Activated CD4-positive, alpha-beta T cell treated with anti-CD3 and anti-CD28 coated beads, Interleukin-2, amount 10 ng/mL, durations not matched to agents 7 days and 5 days (primary cell): ENCODE measurements at regions not wholly inside any gene's neighbourhood (a gene's known extent, or its start where the extent isn't known, plus 50 kb on each side); places are given as distances from the start of the nearest gene placed in this dataset.
"Not testable (repeated sequence)": the region's sequence is repeated elsewhere in the genome, so short reads cannot be mapped to it uniquely, and the experiment has no call there.

Experiments used
- CTCF ChIA-PET: fragments of 350-600 bp; sonication (Branson Sonifier 250); formaldehyde crosslinking; loops from one replicate; lab custom pipeline; 2021; ENCODE audit warnings: antibody characterized with exemption; lab: Charles Lee
- POLR2A ChIA-PET: fragments of 350-600 bp; sonication (Branson Sonifier 250); formaldehyde crosslinking; loops from one replicate; lab custom pipeline; 2021; ENCODE audit warnings: antibody characterized with exemption; lab: Charles Lee
- DNase-seq: peaks from one replicate; pipeline ENCODE4 v3.0.0-alpha.2; 2020
- H3K27ac Mint-ChIP-seq: one replicate; pipeline ENCODE4 v1.8.0; 2021; ENCODE audit warnings: mild to moderate bottlenecking, moderate library complexity, mixed read lengths
- H3K27me3 Mint-ChIP-seq: one replicate; pipeline ENCODE4 v1.8.0; 2021; ENCODE audit warnings: mixed read lengths
- H3K36me3 Mint-ChIP-seq: one replicate; pipeline ENCODE4 v1.8.0; 2021; ENCODE audit warnings: low read depth, mixed read lengths
- H3K4me1 Mint-ChIP-seq: one replicate; pipeline ENCODE4 v1.8.0; 2021; ENCODE audit warnings: mixed read lengths
- H3K4me3 Mint-ChIP-seq: one replicate; pipeline ENCODE4 v1.8.0; 2021; ENCODE audit warnings: mild to moderate bottlenecking, moderate library complexity, mixed read lengths
- H3K9me3 Mint-ChIP-seq: one replicate; pipeline ENCODE4 v1.8.0; 2021; ENCODE audit warnings: mixed read lengths

DNA sequence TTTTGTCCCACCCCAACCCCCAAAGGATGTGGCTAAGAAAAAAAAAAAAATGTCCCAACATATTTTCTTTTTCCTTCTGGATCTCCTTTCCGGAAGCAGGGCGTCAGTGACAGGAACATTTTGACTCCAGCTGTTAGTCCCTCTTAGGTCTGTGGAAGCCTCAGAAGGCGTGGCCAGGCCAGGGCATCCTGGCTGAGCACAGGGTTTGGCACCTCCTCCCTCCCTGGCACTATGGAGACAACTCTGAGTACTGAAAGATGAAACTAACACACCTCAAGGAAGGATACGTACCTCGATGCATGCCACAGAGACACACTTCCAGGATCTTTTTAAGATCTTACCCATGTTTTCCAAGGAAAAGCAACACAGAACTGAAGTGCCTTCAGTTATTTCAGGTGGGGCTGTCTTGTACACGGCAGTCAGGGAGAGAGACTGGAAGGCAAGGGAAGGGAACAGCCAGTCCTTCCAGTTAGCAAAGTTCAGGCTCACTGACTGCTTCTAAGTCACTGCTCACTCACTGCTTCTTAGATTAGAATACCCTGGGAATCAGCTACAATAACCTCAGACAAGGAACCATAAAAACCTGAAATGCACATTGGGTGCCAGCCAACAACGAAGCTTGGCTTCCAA is 406.9 kb upstream of the NPAP1 start:
- POLR2A ChIA-PET, H3K27me3 Mint-ChIP-seq, H3K4me1 Mint-ChIP-seq, CTCF ChIA-PET, H3K4me3 Mint-ChIP-seq, H3K36me3 Mint-ChIP-seq, H3K27ac Mint-ChIP-seq, DNase-seq: not testable (repeated sequence)
- H3K9me3 Mint-ChIP-seq, result peaks cover 18% of the 10 kb centered on the region

DNA sequence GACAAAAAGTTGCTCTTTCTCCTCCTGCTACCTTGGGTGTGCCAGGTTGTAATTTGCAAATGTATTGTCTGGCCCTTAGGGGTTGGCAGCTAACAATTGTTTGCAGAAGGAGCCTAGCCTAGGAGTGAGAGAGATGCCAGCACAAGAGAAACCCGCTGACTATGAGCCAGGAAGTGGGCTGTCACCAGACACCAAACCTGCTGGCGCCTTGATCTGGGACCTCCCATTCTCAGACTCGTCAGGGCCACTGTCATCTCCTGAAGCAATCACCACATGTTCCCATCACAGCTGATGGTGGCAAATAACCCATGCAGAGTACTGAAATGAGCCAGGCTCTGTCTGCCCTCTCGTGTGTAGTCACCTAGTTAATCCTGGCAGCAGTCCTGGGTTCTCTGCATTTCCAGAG is 406.4 kb upstream of the NPAP1 start:
- CTCF ChIA-PET, result no interaction called here
- H3K36me3 Mint-ChIP-seq, result no peaks in the 10 kb centered on the region
- peaks cover 18% of the 10 kb centered on the region for H3K9me3 Mint-ChIP-seq
- POLR2A ChIA-PET, result no interaction called here
- H3K27ac Mint-ChIP-seq, result no peak overlapping the region
- no peaks in the 10 kb centered on the region for H3K4me1 Mint-ChIP-seq
- H3K27me3 Mint-ChIP-seq, result no peaks in the 10 kb centered on the region
- no peak for DNase-seq
- no peak overlapping the region for H3K4me3 Mint-ChIP-seq

DNA sequence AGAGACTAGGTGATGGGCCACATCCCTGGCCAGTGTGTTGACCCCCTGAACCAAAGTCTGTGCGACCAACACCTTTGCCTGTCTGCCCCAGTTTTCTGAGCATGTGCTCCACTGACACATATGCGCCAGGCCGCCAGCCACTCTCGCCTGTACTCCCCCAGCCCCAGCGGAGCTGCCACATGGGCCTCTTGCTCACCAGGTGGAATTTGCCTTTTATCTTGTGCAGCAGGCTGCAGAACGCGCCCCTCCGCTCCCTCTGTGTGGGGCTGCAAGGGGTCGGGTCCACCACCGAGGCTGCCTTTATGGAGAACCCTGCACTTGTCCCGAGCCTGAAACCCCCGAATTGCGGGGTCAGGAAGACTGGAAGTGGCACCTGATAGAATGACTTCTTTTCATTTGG is 405.7 kb upstream of the NPAP1 start:
- no peak for DNase-seq
- Mint-ChIP-seq H3K27me3 (no peaks in the 10 kb centered on the region), H3K4me3 (no peak overlapping the region), H3K27ac (no peak overlapping the region), H3K4me1 (no peaks in the 10 kb centered on the region), H3K9me3 (peaks cover 18% of the 10 kb centered on the region), H3K36me3 (no peaks in the 10 kb centered on the region)
- CTCF ChIA-PET, result no interaction called here
- POLR2A ChIA-PET, result no interaction called here

DNA sequence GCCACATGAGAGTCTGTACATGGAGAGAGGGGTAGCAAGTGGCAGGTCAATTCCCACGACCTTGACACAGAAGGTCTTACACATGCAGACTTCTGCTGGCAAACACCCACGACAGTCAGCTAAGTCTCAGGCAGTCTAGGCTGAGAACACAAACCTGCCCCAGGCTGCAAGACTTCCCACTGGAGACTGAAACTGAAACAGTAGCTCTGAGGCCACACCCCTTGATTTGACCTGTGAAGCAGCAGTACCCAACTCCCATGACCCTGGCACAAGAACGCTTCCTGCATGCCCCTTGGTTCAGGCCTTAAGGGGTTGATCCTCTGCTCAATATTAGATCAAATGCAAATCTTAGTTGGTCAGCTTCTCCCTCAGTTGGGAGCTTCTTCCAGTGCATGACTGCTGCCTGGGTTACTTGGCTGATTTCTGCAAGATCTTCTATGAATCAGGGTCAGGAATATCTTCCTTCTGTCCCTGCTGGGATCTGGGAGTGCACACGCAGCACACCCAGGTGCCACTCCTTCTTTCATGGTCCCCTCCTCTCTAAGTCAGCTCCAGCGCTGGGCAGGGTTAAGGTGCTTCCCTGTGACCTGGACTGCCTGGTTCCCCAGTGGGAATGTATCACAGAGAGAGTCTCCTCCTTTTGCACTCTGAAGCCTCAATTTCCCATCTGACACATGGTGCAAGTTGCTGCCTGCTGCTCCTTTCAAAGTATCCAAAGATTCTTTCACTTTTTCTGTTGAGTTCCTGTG is 403.9 kb upstream of the NPAP1 start:
- CTCF ChIA-PET, H3K27ac Mint-ChIP-seq, H3K27me3 Mint-ChIP-seq, H3K4me1 Mint-ChIP-seq, H3K4me3 Mint-ChIP-seq, H3K36me3 Mint-ChIP-seq, DNase-seq, POLR2A ChIA-PET: not testable (repeated sequence)
- peaks cover 18% of the 10 kb centered on the region for H3K9me3 Mint-ChIP-seq

DNA sequence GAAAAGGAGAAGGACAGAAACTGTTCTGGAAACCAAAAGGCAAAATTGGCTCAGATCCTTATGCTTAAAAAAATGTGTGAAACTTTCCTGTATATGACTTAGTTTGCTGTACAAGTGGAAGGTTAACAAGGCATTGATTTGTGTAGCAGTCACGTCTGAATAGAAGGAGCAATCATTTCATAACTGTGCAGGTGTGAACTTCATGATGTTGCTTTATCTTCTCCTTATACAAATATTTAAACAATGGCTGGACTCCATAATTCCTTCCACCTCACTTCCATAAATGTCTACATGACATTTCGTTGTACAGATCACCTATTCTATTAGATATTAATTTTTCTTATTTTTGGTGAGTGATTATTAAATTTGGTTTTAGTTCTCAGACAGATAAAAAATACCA is 382.7 kb upstream of the NPAP1 start:
- Mint-ChIP-seq H3K4me3 (no peak overlapping the region), H3K36me3 (no peaks in the 10 kb centered on the region), H3K4me1 (no peaks in the 10 kb centered on the region), H3K27me3 (no peaks in the 10 kb centered on the region), H3K27ac (no peak overlapping the region), H3K9me3 (peaks cover 3% of the 10 kb centered on the region)
- ChIA-PET CTCF (no interaction called here), POLR2A (no interaction called here)
- no peak for DNase-seq

DNA sequence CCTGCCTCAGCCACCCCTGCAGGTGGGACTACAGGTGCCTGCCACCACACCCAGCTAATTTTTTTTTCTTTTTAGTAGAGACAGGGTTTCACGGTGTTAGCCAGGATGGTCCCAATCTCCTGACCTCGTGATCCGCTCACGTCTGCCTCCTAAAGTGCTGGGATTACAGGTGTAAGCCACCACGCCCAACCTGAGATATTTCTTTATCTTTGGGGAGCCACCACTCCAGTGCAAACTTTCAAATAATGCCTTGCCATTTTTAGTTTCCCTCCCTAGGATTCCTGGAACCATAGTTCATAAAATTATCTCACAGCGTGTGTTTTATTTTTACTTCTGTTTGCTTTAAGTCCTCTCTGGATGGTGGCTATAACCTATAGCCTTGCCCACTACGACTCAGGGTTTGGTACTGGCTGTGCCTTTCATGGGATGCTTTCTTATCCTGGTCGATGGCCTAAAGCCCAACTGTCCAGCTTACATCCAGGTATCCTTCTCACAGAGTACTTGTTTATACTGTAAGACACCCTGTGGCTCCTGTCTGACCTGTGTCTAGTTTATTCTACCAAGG is 374.7 kb upstream of the NPAP1 start:
- CTCF ChIA-PET, POLR2A ChIA-PET, H3K27me3 Mint-ChIP-seq, H3K4me3 Mint-ChIP-seq, H3K9me3 Mint-ChIP-seq, H3K4me1 Mint-ChIP-seq, H3K27ac Mint-ChIP-seq, H3K36me3 Mint-ChIP-seq, DNase-seq: not testable (repeated sequence)

DNA sequence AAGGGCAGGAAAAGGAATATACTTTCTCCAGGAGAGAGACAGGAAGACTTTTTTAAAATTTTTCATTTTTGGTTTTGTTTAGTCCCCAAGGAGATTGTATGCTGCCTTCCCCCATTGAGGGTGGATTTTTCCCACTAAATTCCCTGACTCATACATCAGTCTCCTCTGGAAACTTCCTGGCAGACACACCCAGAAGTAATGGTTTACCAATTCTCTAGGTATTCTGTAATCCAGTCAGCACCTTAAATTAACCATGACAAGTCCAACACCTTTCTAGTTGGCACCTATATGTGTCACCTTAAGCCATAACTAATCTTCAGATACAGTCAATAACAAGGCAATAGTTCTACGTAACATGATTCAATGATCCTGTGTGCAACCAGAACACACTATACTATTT is 373.6 kb upstream of the NPAP1 start:
- CTCF ChIA-PET, POLR2A ChIA-PET, H3K9me3 Mint-ChIP-seq, H3K27ac Mint-ChIP-seq, H3K4me3 Mint-ChIP-seq, H3K36me3 Mint-ChIP-seq, H3K27me3 Mint-ChIP-seq, H3K4me1 Mint-ChIP-seq, DNase-seq: not testable (repeated sequence)

DNA sequence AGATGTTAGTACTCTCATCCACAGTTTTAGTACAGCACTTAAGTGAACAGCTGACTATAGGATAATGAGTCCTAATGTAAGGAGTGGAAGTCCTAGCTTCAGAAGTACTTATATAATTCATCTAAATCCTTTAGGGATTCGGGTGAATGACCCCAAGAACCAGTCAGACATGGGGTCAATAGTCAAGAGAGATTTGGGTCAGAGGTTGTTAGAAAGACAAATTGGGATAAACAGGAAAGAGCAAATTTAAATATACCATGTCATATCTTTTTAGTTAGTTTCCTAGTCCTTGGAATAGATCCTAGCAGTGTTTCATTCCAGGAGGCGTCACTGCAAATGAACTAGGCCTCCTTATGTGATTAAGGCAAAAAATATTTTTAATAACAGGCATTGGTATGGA is 370.8 kb upstream of the NPAP1 start:
- POLR2A ChIA-PET, H3K4me3 Mint-ChIP-seq, H3K9me3 Mint-ChIP-seq, CTCF ChIA-PET, H3K27ac Mint-ChIP-seq, DNase-seq, H3K27me3 Mint-ChIP-seq, H3K4me1 Mint-ChIP-seq, H3K36me3 Mint-ChIP-seq: not testable (repeated sequence)

DNA sequence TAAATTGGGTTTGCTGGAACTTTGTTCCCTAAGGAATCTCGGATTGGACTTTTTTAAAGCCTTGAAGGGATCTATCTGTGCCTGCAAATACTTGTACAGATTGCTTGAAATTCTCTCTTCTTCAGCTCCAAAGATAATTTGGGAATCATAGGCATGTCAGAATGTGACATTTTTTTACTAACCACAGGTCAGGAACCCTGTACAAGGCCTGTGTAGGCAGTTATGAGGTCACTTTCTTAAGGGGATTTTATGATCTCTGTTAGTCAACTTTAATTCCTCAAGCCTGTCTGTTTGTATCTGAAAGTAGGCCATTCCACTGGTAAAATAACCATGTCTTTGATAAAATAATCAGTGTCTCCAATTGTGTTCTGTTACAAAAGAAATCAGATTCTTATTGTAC is 369.9 kb upstream of the NPAP1 start:
- H3K9me3 Mint-ChIP-seq, POLR2A ChIA-PET, H3K36me3 Mint-ChIP-seq, H3K27me3 Mint-ChIP-seq, H3K27ac Mint-ChIP-seq, CTCF ChIA-PET, H3K4me3 Mint-ChIP-seq, H3K4me1 Mint-ChIP-seq, DNase-seq: not testable (repeated sequence)

DNA sequence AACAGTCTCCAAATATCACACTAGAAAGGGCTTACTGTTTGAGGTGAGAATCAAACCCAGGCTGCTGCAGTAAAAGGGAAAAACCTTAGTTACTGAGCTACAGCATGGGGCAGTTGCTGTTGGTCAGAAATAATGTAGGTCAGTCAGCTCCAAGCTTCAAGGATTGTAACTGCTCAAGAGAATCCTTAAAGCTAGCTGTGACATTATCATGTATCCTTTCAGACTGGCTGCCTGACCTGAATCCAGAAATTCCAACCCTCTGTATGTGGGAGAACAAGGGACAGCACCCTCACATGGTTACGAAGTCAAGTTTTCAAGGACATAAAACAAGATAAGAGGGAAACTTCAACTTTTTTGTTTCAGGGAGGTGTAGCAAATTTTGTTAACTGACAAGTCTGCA is 365.9 kb upstream of the NPAP1 start:
- DNase-seq, H3K36me3 Mint-ChIP-seq, H3K4me3 Mint-ChIP-seq, H3K4me1 Mint-ChIP-seq, POLR2A ChIA-PET, H3K27me3 Mint-ChIP-seq, H3K9me3 Mint-ChIP-seq, CTCF ChIA-PET, H3K27ac Mint-ChIP-seq: not testable (repeated sequence)

DNA sequence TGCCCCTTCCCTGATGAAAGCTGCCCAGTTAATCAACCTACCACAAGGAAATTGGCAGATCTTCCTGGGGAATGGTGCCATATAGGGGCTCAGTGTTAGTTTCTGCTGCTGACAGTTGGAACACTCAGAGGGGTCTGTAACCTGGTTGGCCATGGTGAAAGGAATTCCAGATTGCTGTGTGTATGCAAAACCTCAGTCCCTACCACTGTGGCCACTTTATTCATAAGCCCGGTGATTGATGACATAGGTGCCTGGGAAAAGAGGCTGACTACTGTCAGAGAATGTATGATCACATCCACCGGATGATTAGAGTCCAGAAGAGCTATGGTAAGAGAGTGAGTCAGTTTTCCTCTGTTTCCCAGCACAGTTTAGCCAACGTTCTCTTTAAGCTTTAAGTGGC is 363.9 kb upstream of the NPAP1 start:
- POLR2A ChIA-PET, H3K9me3 Mint-ChIP-seq, H3K4me1 Mint-ChIP-seq, H3K27ac Mint-ChIP-seq, H3K36me3 Mint-ChIP-seq, H3K4me3 Mint-ChIP-seq, CTCF ChIA-PET, H3K27me3 Mint-ChIP-seq, DNase-seq: not testable (repeated sequence)

DNA sequence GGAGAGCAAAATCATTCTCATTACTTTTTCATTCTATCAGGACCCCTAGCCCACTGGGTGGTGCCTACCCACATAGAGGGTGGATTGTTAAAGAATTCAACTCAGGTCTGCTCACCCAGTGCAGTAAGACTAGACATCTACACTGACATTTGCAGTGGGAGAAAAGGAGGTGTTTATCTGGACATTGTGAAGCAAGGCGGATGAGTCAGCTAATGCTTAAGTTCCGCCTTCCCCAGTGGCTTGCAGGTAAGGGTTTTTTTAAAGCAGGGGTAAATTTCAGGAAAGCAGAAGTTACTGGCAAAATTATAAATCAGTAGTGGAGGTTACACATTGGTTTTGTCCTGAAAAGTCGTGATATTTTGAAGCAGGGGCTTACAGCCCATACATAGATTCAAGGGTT is 359.2 kb upstream of the NPAP1 start:
- POLR2A ChIA-PET, H3K4me3 Mint-ChIP-seq, DNase-seq, H3K4me1 Mint-ChIP-seq, H3K9me3 Mint-ChIP-seq, H3K27ac Mint-ChIP-seq, CTCF ChIA-PET, H3K36me3 Mint-ChIP-seq, H3K27me3 Mint-ChIP-seq: not testable (repeated sequence)

DNA sequence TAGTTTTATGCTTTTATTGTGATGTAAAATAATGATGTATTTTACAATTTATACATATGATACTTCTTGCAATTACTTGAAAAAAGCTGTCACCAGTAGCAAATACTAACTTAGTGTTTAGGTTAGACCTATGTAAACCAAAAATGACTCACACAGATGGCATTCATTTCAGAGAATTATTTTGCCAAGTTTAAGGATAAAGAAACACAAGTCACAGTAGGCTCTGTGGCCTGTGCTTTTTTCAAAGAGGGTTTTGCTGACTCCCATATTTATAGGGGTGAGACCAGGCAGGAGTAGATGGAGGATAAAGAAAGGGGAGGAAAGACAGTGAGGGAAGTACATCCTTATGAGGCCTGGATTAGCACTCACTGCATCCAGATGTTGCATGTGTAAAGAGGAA is 356.6 kb upstream of the NPAP1 start:
- ChIA-PET CTCF (no interaction called here), POLR2A (no interaction called here)
- H3K9me3 Mint-ChIP-seq, result peaks cover 9% of the 10 kb centered on the region
- H3K27ac Mint-ChIP-seq, result no peak overlapping the region
- no peaks in the 10 kb centered on the region for H3K36me3 Mint-ChIP-seq
- no peaks in the 10 kb centered on the region for H3K27me3 Mint-ChIP-seq
- DNase-seq, result no peak
- no peak overlapping the region for H3K4me3 Mint-ChIP-seq
- H3K4me1 Mint-ChIP-seq, result no peaks in the 10 kb centered on the region

DNA sequence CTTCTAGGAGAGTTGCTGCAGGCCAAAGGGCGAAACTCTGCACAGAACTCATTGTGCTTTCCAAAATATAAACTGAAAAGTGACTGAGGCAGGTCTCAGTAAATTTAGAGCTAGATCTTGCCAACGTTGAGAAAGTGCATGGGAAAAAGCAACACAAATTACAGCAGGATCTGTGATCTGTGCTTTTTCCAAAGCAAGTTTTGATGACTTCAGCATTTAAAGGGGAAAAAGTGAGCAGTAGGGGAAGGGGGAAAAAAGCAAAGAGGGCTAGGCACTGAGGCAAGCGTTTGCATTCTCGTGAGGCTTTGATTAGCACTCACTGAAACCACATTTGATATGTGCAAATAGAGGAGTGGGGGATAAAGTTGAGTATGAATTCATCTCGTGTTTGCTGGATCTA is 351.5 kb upstream of the NPAP1 start:
- POLR2A ChIA-PET, CTCF ChIA-PET: not testable (repeated sequence)

More for the DNA sequence above, 351.5 kb upstream of the NPAP1 start:
- not testable (repeated sequence) for H3K36me3 Mint-ChIP-seq, H3K27me3 Mint-ChIP-seq, H3K4me3 Mint-ChIP-seq, H3K4me1 Mint-ChIP-seq, H3K27ac Mint-ChIP-seq, DNase-seq
- H3K9me3 Mint-ChIP-seq, result peaks cover 23% of the 10 kb centered on the region
